ENCODE measurements at regions not wholly inside any gene's neighbourhood (a gene's known extent, or its start where the extent isn't known, plus 50 kb on each side); places are given as distances from the start of the nearest gene placed in this dataset.

- Histone ChIP-seq H3K27ac (ENCODE audit: low read depth, low read length, poor library complexity, severe bottlenecking) (no peak overlapping the region), H3K4me1 (ENCODE audit: insufficient read depth, low read length, severe bottlenecking) (no peaks in the 10 kb centered on the region), H3K9ac (ENCODE audit: low read length) (no peak overlapping the region), H3K9me3 (ENCODE audit: low read length) (0 out of 2 replicates have a peak, but pooled peaks cover 6% of the 10 kb centered on the region), H2AFZ (ENCODE audit: low read length) (no peak overlapping the region), H3K36me3 (ENCODE audit: insufficient read depth, low read length) (no peaks in the 10 kb centered on the region), H4K20me1 (ENCODE audit: insufficient read depth, low read length) (no peaks in the 10 kb centered on the region), H3K27me3 (ENCODE audit: insufficient read depth, low read length) (0 out of 2 replicates have a peak, but pooled peaks cover 4% of the 10 kb centered on the region), H3K9me2 (ENCODE audit: low read depth, low read length) (no peaks in the 10 kb centered on the region), H3K79me2 (ENCODE audit: insufficient read depth, low read length) (no peaks in the 10 kb centered on the region), H3F3A (ENCODE audit: insufficient read depth, low read length) (no peaks in the 10 kb centered on the region), H3K4me3 (ENCODE audit: low read depth, low read length, poor library complexity, severe bottlenecking) (no peak overlapping the region), H3K4me2 (ENCODE audit: low read length) (no peak overlapping the region)
- TF ChIP-seq EZH2 (IDR thresholded peaks at IDR 0.05; ENCODE audit: borderline replicate concordance, low read length) = no peak
- TF ChIP-seq CTCF (IDR thresholded peaks at IDR 0.05; ENCODE audit: low read length) = no peak
These were observed 149.3 kb upstream of the AFDN start for GRCh38 chr6:167677422-167677789.

GRCh38 chr6:167678102-167679101, 148.3 kb upstream of the AFDN start:
- Histone ChIP-seq H3K4me1 (ENCODE audit: insufficient read depth, low read length, severe bottlenecking) (no peaks in the 10 kb centered on the region), H3K36me3 (ENCODE audit: insufficient read depth, low read length) (no peaks in the 10 kb centered on the region), H3K79me2 (ENCODE audit: insufficient read depth, low read length) (no peaks in the 10 kb centered on the region), H3F3A (ENCODE audit: insufficient read depth, low read length) (no peaks in the 10 kb centered on the region), H3K9me2 (ENCODE audit: low read depth, low read length) (no peaks in the 10 kb centered on the region), H3K4me2 (ENCODE audit: low read length) (no peak overlapping the region), H3K4me3 (ENCODE audit: low read depth, low read length, poor library complexity, severe bottlenecking) (no peak overlapping the region), H3K9ac (ENCODE audit: low read length) (no peak overlapping the region), H3K27me3 (ENCODE audit: insufficient read depth, low read length) (0 out of 2 replicates have a peak, but pooled peaks cover 4% of the 10 kb centered on the region), H3K27ac (ENCODE audit: low read depth, low read length, poor library complexity, severe bottlenecking) (no peak overlapping the region), H4K20me1 (ENCODE audit: insufficient read depth, low read length) (no peaks in the 10 kb centered on the region), H3K9me3 (ENCODE audit: low read length) (0 out of 2 replicates have a peak, but pooled peaks cover 6% of the 10 kb centered on the region), H2AFZ (ENCODE audit: low read length) (no peak overlapping the region)
- TF ChIP-seq EZH2 (IDR thresholded peaks at IDR 0.05; ENCODE audit: borderline replicate concordance, low read length) = no peak
- TF ChIP-seq CTCF (IDR thresholded peaks at IDR 0.05; ENCODE audit: low read length) = no peak

GRCh38 chr6:167679122-167679736, 147.5 kb upstream of the AFDN start:
- H3K9me3 ChIP-seq (ENCODE audit: low read length) = 0 out of 2 replicates have a peak, but pooled peaks cover 6% of the 10 kb centered on the region
- H3K27me3 ChIP-seq (ENCODE audit: insufficient read depth, low read length) = 0 out of 2 replicates have a peak, but pooled peaks cover 4% of the 10 kb centered on the region
- H3K9ac ChIP-seq (ENCODE audit: low read length) = no peak overlapping the region
- H3K79me2 ChIP-seq (ENCODE audit: insufficient read depth, low read length) = no peaks in the 10 kb centered on the region
- no peaks in the 10 kb centered on the region for H4K20me1 ChIP-seq (ENCODE audit: insufficient read depth, low read length)
- no peak overlapping the region for H3K4me3 ChIP-seq (ENCODE audit: low read depth, low read length, poor library complexity, severe bottlenecking)
- no peak overlapping the region for H3K27ac ChIP-seq (ENCODE audit: low read depth, low read length, poor library complexity, severe bottlenecking)
- no peak overlapping the region for H3K4me2 ChIP-seq (ENCODE audit: low read length)
- H2AFZ ChIP-seq (ENCODE audit: low read length) = no peak overlapping the region
- no peaks in the 10 kb centered on the region for H3K9me2 ChIP-seq (ENCODE audit: low read depth, low read length)
- H3K36me3 ChIP-seq (ENCODE audit: insufficient read depth, low read length) = no peaks in the 10 kb centered on the region
- H3K4me1 ChIP-seq (ENCODE audit: insufficient read depth, low read length, severe bottlenecking) = no peaks in the 10 kb centered on the region
- no peaks in the 10 kb centered on the region for H3F3A ChIP-seq (ENCODE audit: insufficient read depth, low read length)
- TF ChIP-seq EZH2 (IDR thresholded peaks at IDR 0.05; ENCODE audit: borderline replicate concordance, low read length) (no peak), CTCF (IDR thresholded peaks at IDR 0.05; ENCODE audit: low read length) (no peak)

Measured in OCI-LY1 (cell line).